GM12891 (cell line): ENCODE measurements at regions not wholly inside any gene's neighbourhood (a gene's known extent, or its start where the extent isn't known, plus 50 kb on each side); places are given as distances from the start of the nearest gene placed in this dataset.
"Not testable (repeated sequence)": the region's sequence is repeated elsewhere in the genome, so short reads cannot be mapped to it uniquely, and the experiment has no call there.

Source experiments
- POLR2AphosphoS5 ChIP-seq: IDR thresholded peaks from 2 replicates; pipeline ENCODE4 v1.6.1; 2011; ENCODE audit warnings: low read depth, low read length, control low read depth
- TAF1 ChIP-seq: IDR thresholded peaks from 2 replicates; pipeline ENCODE4 v1.6.1; 2011; ENCODE audit warnings: low read depth, low read length, control low read depth

GRCh38 chr13:44704811-44705210 is 128.7 kb upstream of the TSC22D1 start:
- TF ChIP-seq POLR2AphosphoS5, TAF1: not testable (repeated sequence)
